ENCODE measurements at regions not wholly inside any gene's neighbourhood (a gene's known extent, or its start where the extent isn't known, plus 50 kb on each side); places are given as distances from the start of the nearest gene placed in this dataset.

DNA sequence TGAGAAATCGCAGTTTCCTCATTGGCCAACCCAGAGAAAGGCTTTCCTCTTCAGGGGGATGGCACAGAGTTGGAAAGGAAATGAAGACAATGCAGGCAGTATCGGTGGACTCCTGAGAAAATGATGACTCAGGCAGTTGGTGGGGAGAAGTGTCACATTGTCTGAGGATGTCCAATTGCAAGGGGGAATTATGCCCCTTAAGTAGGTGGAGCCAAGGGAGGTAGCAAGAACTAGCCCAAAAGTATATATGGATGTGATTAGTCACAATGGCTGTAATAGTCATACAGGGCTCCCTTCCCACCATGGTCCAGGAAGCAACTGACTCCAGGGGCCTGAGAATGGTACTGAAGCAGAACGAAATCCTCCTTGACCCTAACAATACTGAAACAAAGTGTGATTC lies 58.3 kb upstream of the EGFR start:
- TF ChIP-seq, protein P1, sequence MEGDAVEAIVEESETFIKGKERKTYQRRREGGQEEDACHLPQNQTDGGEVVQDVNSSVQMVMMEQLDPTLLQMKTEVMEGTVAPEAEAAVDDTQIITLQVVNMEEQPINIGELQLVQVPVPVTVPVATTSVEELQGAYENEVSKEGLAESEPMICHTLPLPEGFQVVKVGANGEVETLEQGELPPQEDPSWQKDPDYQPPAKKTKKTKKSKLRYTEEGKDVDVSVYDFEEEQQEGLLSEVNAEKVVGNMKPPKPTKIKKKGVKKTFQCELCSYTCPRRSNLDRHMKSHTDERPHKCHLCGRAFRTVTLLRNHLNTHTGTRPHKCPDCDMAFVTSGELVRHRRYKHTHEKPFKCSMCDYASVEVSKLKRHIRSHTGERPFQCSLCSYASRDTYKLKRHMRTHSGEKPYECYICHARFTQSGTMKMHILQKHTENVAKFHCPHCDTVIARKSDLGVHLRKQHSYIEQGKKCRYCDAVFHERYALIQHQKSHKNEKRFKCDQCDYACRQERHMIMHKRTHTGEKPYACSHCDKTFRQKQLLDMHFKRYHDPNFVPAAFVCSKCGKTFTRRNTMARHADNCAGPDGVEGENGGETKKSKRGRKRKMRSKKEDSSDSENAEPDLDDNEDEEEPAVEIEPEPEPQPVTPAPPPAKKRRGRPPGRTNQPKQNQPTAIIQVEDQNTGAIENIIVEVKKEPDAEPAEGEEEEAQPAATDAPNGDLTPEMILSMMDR (IDR thresholded peaks at IDR 0.05): no peak
- TF ChIP-seq POLR2A (IDR thresholded peaks at IDR 0.05): no peak
